Stimulated activated CD8-positive, alpha-beta memory T cell treated with anti-CD3 and anti-CD28 coated beads, Interleukin-7, amount 100 ng/mL, for 48 hours (primary cell): ENCODE measurements at regions not wholly inside any gene's neighbourhood (a gene's known extent, or its start where the extent isn't known, plus 50 kb on each side); places are given as distances from the start of the nearest gene placed in this dataset.

Experiments used
- DNase-seq, 2 donors: peaks; one replicate each; pipeline ENCODE4 v3.0.0-alpha.2; 2020; ENCODE audit warnings: low read depth in 1 of 2; ENCODE audit errors: extremely low read depth in 1 of 2

GRCh38 chr9:108386032-108386431 lies 469.8 kb downstream of the ACTL7B start:
- no peak for DNase-seq

- no peak for DNase-seq
These were observed 472.0 kb downstream of the ACTL7B start for GRCh38 chr9:108383796-108384195.

GRCh38 chr9:108382310-108382709 lies 473.5 kb downstream of the ACTL7B start:
- no peak for DNase-seq

GRCh38 chr9:108377881-108378280 lies 477.9 kb downstream of the ACTL7B start:
- DNase-seq: no peak

- no peak for DNase-seq
These were observed 478.4 kb downstream of the ACTL7B start for GRCh38 chr9:108377382-108377781.

GRCh38 chr9:108376140-108376539 lies 479.6 kb downstream of the ACTL7B start:
- no peak for DNase-seq

GRCh38 chr9:108374626-108375025 lies 481.2 kb downstream of the ACTL7B start:
- no peak for DNase-seq

GRCh38 chr9:108367188-108367587 lies 488.6 kb downstream of the ACTL7B start:
- DNase-seq: no peak

GRCh38 chr9:108363311-108363710 lies 492.5 kb downstream of the ACTL7B start:
- DNase-seq: no peak

- no peak for DNase-seq
These were observed 495.5 kb downstream of the ACTL7B start for GRCh38 chr9:108360304-108360703.

- no peak for DNase-seq
These were observed 499.0 kb downstream of the ACTL7B start for GRCh38 chr9:108356806-108357205.

GRCh38 chr9:108351571-108351970 lies 504.2 kb downstream of the ACTL7B start:
- DNase-seq: no peak

- no peak for DNase-seq
These were observed 508.2 kb downstream of the ACTL7B start for GRCh38 chr9:108347463-108348188.

- no peak for DNase-seq
These were observed 510.0 kb downstream of the ACTL7B start for GRCh38 chr9:108345826-108346225.

- no peak for DNase-seq
These were observed 516.5 kb downstream of the ACTL7B start for GRCh38 chr9:108339251-108339650.

- DNase-seq: no peak
These were observed 519.2 kb downstream of the ACTL7B start for GRCh38 chr9:108336575-108336974.

GRCh38 chr9:108333530-108333983 lies 522.2 kb downstream of the ACTL7B start:
- DNase-seq: no peak

GRCh38 chr9:108331596-108331995 lies 524.2 kb downstream of the ACTL7B start:
- DNase-seq: no peak

- DNase-seq: no peak
These were observed 530.4 kb downstream of the ACTL7B start for GRCh38 chr9:108325406-108325805.

GRCh38 chr9:108323615-108324014 lies 532.2 kb downstream of the ACTL7B start:
- DNase-seq: no peak

GRCh38 chr9:108322326-108323098 lies 533.3 kb downstream of the ACTL7B start:
- no peak for DNase-seq

- DNase-seq: no peak
These were observed 539.2 kb downstream of the ACTL7B start for GRCh38 chr9:108316630-108317029.
